Natural killer cell treated with Interleukin-12 subunit alpha and Interleukin-12 subunit beta and Interleukin-15 and Interleukin-18, amount 100 ng/mL, for 72 hours (primary cell): ENCODE measurements at regions not wholly inside any gene's neighbourhood (a gene's known extent, or its start where the extent isn't known, plus 50 kb on each side); places are given as distances from the start of the nearest gene placed in this dataset.

Source experiments
- ATAC-seq, 2 donors: fragments of 150-1000 bp; cut with Tn5 transposase in 1 of 2; sonication (Bioruptor Pico), chemical (Tn5 transposase) in 1 of 2; 2 replicates each; pipeline ENCODE4 v1.10.0; 2021
- DNase-seq: peaks from one replicate; pipeline ENCODE4 v3.0.0; 2022; ENCODE audit warnings: low spot score
- H3K27ac Mint-ChIP-seq, 2 donors: 1 replicate in 1 of 2; 2 replicates in 1 of 2; pipeline ENCODE4 v1.8.0; 2022; ENCODE audit warnings: mixed read lengths in 2 of 2, mild to moderate bottlenecking in 1 of 2, moderate library complexity in 1 of 2
- H3K27me3 Mint-ChIP-seq, 2 donors: 1 replicate in 1 of 2; 2 replicates in 1 of 2; pipeline ENCODE4 v1.8.0; 2022; ENCODE audit warnings: mixed read lengths in 2 of 2
- H3K36me3 Mint-ChIP-seq: one replicate; pipeline ENCODE4 v1.8.0; 2022; ENCODE audit warnings: mixed read lengths
- H3K4me1 Mint-ChIP-seq, 2 donors: 1 replicate in 1 of 2; 2 replicates in 1 of 2; pipeline ENCODE4 v1.8.0; 2022; ENCODE audit warnings: low read depth in 2 of 2, mixed read lengths in 2 of 2, mild to moderate bottlenecking in 1 of 2
- H3K4me3 Mint-ChIP-seq: one replicate; pipeline ENCODE4 v1.8.0; 2022; ENCODE audit warnings: mixed read lengths
- H3K9me3 Mint-ChIP-seq: 2 replicates; pipeline ENCODE4 v1.8.0; 2022; ENCODE audit warnings: mixed read lengths

DNA sequence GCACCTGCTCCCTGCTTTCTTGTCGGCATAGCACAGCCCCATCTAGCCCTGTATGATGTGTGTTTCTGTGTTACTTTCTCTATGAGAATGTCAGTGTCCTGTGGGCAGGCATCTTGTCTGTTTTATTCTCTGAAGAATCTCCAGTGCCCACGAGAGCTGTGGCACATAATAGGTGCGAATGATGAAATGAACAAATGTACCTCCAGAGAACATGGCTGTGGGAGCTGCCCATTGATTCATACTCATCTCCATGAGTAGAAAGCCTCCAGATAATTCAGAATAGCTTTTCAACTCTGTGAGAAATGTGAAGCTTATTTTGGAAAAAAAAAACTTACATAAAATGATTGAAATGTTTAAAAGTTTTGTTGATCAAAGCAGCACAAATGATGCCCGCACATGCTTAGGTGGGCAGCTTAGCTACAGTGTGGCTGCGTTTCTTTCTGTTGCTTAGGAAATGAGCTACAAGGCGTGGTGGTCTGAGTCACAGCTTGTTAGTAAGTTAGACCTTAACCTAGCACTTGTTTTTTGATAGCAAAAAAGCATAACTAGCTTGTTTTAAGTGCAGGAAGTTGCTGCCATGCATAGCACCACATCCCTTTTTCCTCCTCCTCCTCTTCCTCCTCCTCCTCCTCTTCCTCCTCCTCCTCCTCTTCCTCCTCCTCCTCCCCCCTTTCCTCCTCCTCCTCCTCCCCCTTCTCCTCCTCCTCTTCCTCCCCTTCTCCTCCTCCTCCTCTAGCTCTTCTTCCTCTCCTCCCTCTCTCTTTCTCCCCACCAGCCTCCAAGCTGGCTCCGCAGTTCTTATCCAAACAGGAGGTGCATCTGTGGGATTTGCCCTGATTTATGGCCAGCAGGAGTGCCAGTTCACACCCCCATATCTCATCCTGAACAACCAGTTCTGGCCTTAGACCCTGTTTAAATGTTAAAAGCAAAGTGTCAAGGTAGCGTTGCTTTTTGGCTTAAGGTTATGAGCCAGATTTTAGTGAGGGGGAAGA lies 221.5 kb downstream of the IRF8 start:
- H3K27ac Mint-ChIP-seq, result no peak overlapping the region
- H3K36me3 Mint-ChIP-seq, result no peaks in the 10 kb centered on the region
- no peaks in the 10 kb centered on the region for H3K4me1 Mint-ChIP-seq
- H3K27me3 Mint-ChIP-seq, result peaks cover 13 to 14% of the 10 kb centered on the region in 2 donors
- DNase-seq, result no peak
- H3K4me3 Mint-ChIP-seq, result no peak overlapping the region
- H3K9me3 Mint-ChIP-seq, result no peaks in the 10 kb centered on the region
- no peak for ATAC-seq

DNA sequence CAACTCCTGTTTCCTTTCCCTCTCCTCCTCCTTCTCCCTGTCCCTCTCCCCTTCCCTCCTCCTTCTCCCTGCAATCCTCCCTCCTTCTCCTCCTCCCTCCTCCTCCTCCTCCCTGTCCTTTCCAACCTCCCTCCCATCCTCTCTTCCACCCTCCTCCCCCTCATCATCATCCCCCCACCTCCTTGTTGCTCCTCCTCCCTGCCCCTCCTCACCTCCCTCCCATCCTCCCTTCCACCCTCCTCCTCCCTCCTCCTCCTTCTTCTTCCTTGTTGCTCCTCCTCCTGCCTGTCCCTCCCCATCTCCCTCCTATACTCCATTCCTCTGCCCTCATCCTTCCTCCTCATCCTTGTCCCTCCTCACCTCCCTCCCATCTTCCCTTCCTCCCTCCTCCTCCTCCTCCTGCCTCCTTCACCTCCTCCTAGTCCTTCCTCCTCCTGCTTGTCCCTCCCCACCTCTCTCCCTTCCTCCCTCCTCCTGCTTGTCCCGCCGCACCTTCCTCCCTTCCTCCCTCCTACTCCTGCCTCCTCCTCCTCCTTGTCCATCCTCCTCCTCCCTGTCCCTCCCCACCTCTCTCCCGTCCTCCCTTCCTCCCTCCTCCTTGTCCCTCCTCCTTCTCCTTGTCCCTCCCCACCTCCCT lies 222.5 kb downstream of the IRF8 start:
- no peaks in the 10 kb centered on the region for H3K36me3 Mint-ChIP-seq
- H3K9me3 Mint-ChIP-seq, result no peaks in the 10 kb centered on the region
- H3K4me1 Mint-ChIP-seq, result no peaks in the 10 kb centered on the region
- ATAC-seq (no peak), DNase-seq (no peak)
- H3K27me3 Mint-ChIP-seq, result peaks cover 10 to 17% of the 10 kb centered on the region in 2 donors
- H3K4me3 Mint-ChIP-seq, result no peak overlapping the region
- H3K27ac Mint-ChIP-seq, result no peak overlapping the region

DNA sequence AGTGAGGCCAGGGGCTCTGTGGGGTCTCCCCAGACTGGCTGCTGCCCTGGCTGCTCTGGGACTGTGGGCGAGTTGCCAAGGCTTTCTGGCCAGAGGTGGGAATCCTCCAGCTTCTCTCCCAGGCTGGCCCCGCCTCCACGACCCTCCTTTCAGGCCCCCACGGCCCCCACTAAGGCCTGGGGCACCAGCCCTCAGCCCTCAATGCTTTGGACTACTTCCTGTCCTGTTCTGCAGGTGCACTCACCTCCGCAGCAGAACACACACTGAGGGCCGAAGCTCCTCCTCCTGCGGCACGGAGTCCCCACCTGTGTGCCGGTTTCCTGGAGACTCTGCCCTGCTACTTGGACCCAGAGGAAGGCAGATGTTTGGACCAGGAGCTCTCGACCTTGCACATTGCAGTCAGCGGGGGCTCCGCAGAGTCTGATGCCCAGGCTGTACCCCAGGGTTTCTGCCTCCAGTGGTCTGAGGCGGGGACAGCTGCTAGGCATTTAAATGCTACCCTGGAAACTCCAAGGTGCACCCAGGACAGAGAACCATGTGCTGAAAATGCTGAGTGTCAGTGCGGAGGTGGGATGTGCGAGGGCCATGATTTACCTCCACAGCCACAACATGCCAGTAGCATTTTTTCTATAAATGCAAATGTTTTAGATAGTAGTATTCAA lies 223.8 kb downstream of the IRF8 start:
- no peak overlapping the region for H3K27ac Mint-ChIP-seq
- no peaks in the 10 kb centered on the region for H3K9me3 Mint-ChIP-seq
- DNase-seq, result peak; percentile 53
- H3K27me3 Mint-ChIP-seq, result peaks cover 10 to 17% of the 10 kb centered on the region in 2 donors
- ATAC-seq, result no peak
- H3K36me3 Mint-ChIP-seq, result no peaks in the 10 kb centered on the region
- H3K4me3 Mint-ChIP-seq, result no peak overlapping the region
- no peaks in the 10 kb centered on the region for H3K4me1 Mint-ChIP-seq

DNA sequence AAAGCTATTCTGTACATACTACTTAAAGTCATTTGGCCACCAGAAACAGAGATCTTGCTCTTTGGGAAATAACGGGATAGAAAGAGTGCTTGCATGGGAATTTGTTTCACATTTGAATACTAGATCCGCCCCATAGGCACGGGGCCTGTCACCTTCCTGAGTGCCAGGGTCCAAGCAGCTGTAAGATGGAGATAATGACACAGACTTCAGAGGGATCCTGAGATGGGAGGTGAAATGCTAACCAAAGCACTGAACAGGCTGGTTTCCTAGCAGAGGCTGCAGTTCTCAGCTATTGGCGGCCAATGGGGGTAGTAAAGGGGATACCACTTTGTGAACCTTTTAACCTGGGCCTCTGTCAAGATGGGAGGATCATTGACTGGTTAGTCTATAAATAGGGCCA lies 225.4 kb downstream of the IRF8 start:
- H3K4me3 Mint-ChIP-seq, result no peak overlapping the region
- peaks cover 10 to 17% of the 10 kb centered on the region in 2 donors for H3K27me3 Mint-ChIP-seq
- peak; percentile 37 for DNase-seq
- no peaks in the 10 kb centered on the region for H3K4me1 Mint-ChIP-seq
- ATAC-seq, result no peak
- no peak overlapping the region for H3K27ac Mint-ChIP-seq
- H3K36me3 Mint-ChIP-seq, result no peaks in the 10 kb centered on the region
- H3K9me3 Mint-ChIP-seq, result no peaks in the 10 kb centered on the region

DNA sequence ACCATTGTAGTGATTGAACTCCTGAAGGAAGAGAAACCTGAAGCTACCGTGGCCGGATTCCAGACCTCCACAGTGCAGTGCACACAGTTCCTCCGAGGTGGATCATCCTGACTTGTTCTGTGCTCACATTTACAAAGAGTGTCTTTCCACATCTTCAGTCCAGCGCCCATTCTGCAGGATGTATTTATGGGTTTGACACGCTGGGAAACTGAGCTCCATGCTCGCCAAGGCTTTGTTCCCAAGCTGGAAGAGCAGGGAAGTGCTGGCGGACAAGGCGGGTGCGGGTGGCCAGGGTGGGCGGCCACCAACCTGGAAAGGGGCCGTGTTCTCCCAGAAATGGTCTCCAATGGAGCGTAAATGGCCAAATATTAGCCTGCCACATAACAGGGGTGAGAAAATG lies 227.9 kb downstream of the IRF8 start:
- no peaks in the 10 kb centered on the region for H3K4me1 Mint-ChIP-seq
- no peaks in the 10 kb centered on the region for H3K9me3 Mint-ChIP-seq
- H3K36me3 Mint-ChIP-seq, result no peaks in the 10 kb centered on the region
- DNase-seq, result peak; percentile 34
- peaks cover 7 to 17% of the 10 kb centered on the region in 2 donors for H3K27me3 Mint-ChIP-seq
- H3K27ac Mint-ChIP-seq, result no peak overlapping the region
- ATAC-seq, result no peak
- H3K4me3 Mint-ChIP-seq, result no peak overlapping the region

DNA sequence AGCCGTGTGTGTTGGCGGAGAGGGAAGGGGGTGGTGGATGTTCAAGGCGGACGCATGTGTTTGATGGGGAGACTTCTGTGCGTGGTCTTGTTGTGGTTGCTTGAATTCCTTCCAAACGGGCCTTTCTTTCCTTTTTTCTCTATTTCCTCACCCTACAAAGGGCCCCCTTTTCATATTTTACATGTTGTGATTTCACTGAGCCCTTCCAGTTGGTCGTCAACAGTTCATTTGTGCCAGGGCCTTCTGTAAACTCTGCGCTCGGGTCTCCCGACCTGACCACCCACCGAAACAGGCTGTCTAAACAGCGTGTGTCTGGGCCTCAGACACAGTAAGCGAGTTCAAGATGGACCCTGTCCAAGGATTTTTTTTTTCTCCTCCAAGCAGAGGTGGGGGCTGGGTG lies 228.4 kb downstream of the IRF8 start:
- ATAC-seq, result no peak
- no peak for DNase-seq
- Mint-ChIP-seq H3K4me1 (no peaks in the 10 kb centered on the region), H3K4me3 (no peak overlapping the region), H3K36me3 (no peaks in the 10 kb centered on the region), H3K27ac (no peak overlapping the region), H3K27me3 (peaks cover 7 to 17% of the 10 kb centered on the region in 2 donors), H3K9me3 (no peaks in the 10 kb centered on the region)

DNA sequence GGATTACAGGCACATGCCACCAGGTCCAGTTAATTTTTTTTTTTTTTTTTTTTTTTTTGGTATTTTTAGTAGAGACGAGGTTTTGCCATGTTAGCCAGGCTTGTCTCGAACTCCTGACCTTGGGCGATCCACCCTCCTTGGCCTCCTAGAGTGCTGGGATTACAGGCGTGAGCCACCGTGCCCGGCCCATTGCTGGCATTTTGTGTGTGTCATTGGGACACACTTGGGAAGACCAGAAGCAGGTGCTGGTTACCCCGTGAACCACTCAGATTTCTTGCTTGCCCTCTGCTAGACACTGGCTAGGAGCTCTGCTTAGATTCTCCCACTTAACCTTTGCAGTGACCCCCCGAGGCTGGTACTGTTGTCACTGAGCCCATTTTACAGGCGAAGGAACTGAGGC lies 229.3 kb downstream of the IRF8 start:
- peak; percentile 48 for DNase-seq
- Mint-ChIP-seq H3K4me3 (no peak overlapping the region), H3K36me3 (no peaks in the 10 kb centered on the region), H3K27me3 (peaks cover 7 to 17% of the 10 kb centered on the region in 2 donors), H3K4me1 (no peaks in the 10 kb centered on the region), H3K9me3 (no peaks in the 10 kb centered on the region), H3K27ac (no peak overlapping the region)
- ATAC-seq, result no peak

DNA sequence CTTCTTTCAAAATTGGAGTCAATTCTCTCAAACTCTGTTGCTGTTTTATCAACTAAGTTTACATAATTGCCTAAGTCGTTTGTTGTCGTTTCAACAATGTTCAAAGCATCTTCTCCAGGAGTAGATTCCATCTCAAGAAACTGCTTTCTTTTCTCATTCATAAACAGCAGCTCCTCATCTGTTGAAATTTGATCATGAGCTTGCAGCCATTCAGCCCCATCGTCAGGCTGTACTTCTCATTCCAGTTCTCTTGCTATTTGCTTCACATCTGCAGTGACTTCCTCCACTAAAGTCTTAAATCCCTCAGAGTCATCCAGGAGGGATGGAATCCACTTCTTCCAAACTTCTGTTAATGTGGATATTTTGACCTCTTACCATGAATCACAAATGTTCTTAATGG lies 230.6 kb downstream of the IRF8 start:
- Mint-ChIP-seq H3K27me3 (peaks cover 3 to 12% of the 10 kb centered on the region in 2 donors), H3K4me1 (no peaks in the 10 kb centered on the region), H3K36me3 (no peaks in the 10 kb centered on the region), H3K9me3 (no peaks in the 10 kb centered on the region), H3K4me3 (no peak overlapping the region), H3K27ac (no peak overlapping the region)
- DNase-seq (no peak), ATAC-seq (no peak)

DNA sequence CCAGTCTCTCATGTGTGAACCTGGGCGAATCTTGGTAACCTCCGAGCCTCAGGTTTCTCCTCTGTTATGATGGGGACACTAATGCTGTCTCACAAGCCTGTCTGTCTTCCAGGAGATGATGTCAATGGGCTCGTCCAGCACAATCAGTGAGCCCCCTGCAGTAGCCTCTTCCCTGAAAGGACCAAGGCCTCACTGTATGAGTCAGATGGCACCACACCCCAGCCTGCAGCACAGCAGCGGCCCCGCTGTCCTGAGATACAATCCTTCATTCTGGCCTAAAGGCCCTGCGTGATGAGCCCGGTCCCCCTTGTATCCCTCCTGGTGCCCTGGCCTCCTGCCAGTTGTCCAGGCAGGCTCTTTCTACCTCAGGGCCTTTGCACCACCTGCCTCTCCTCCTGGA lies 234.4 kb downstream of the IRF8 start:
- Mint-ChIP-seq H3K27me3 (peaks cover 14 to 21% of the 10 kb centered on the region in 2 donors), H3K4me1 (no peaks in the 10 kb centered on the region), H3K36me3 (no peaks in the 10 kb centered on the region), H3K27ac (no peak overlapping the region), H3K9me3 (no peaks in the 10 kb centered on the region), H3K4me3 (no peak overlapping the region)
- ATAC-seq (no peak), DNase-seq (no peak)

DNA sequence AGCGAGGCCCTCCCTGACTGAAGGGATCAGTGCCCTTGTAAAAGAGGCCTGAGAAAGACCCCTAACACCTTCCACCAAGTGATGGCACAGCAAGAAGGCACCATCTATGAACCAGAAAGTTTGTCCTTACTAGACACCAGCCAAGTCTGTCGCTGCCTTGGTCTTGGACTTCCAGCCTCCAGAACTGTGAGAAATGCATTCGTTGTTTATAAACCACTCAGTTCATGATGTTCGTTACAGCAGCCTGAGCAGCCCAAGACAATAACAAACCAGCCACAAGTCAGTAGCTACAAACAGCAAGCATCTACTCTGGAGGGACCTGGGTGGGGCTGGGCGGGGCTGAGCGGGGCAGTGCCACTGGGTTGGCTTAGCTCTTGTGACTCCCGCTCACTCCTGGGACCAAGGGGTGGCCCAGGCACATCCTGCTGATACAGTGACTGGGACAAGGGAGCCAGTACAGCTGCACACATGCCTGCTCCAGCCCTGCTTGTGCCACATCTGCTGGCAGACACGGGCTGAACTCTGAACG lies 234.9 kb downstream of the IRF8 start:
- DNase-seq (no peak), ATAC-seq (peak in 1 of 2 donors; percentile 10)
- Mint-ChIP-seq H3K27me3 (peaks cover 14 to 21% of the 10 kb centered on the region in 2 donors), H3K4me3 (no peak overlapping the region), H3K4me1 (no peaks in the 10 kb centered on the region), H3K36me3 (no peaks in the 10 kb centered on the region), H3K27ac (no peak overlapping the region), H3K9me3 (no peaks in the 10 kb centered on the region)

DNA sequence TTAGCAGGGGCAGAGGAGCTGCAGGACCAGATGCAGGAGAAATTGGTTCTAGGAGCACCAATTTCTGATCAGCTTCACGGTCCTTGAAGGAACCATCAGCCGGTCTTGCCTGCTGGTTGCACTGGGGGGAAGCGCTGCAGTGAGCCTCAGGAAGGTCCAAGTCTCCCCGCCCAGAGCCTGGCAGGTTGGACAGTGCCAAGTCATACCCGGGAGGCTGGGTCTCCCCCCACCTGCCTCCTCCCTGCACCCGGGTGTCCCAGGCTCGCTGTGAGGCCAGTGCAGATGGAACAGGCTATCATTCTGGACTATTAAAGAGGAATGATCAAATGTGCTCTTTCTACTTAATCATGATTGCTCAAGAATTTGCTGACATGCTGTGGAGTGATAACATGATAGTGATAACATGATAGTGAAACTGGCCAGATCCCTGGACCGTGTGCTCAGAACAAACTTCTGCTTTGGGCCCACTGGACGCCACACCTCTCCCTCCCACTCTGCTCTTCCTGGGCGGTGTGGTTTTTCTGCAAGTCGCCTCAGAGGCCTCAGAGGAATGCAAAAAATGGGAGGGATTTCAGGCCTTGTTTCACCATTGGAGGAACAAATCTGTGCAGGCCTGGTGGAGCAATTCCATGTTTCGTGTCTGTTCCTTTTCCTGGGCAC lies 236.0 kb downstream of the IRF8 start:
- no peaks in the 10 kb centered on the region for H3K36me3 Mint-ChIP-seq
- ATAC-seq (no peak), DNase-seq (no peak)
- no peak overlapping the region for H3K4me3 Mint-ChIP-seq
- H3K9me3 Mint-ChIP-seq, result no peaks in the 10 kb centered on the region
- peaks cover 11 to 26% of the 10 kb centered on the region in 2 donors for H3K27me3 Mint-ChIP-seq
- H3K4me1 Mint-ChIP-seq, result no peaks in the 10 kb centered on the region
- no peak overlapping the region for H3K27ac Mint-ChIP-seq

DNA sequence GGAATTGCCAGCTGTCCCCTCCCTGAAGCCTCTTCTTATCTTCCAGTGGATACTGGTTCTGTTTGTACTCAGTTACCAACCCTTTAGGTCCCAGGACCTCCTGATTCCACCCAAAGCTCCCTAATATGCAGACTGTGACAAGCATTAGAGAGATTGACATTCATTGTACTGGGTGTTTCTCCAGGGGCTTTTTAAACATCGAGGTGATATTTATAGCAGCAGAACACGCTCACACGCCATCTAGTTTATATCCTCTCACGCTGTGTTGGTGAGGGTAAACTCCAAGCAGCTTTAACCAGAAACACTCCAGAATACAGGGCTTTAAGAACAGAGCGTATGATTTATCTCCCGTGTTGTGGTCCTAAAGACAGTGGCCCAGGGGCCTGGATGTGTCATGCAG lies 238.4 kb downstream of the IRF8 start:
- DNase-seq (no peak), ATAC-seq (no peak)
- Mint-ChIP-seq H3K36me3 (no peaks in the 10 kb centered on the region), H3K4me3 (no peak overlapping the region), H3K4me1 (no peaks in the 10 kb centered on the region), H3K27me3 (peaks cover 15 to 28% of the 10 kb centered on the region in 2 donors), H3K27ac (no peak overlapping the region), H3K9me3 (no peaks in the 10 kb centered on the region)
